PFSK-1 (cell line): ENCODE measurements at regions not wholly inside any gene's neighbourhood (a gene's known extent, or its start where the extent isn't known, plus 50 kb on each side); places are given as distances from the start of the nearest gene placed in this dataset.

Experiments used
- FOXP2 ChIP-seq: optimal IDR thresholded peaks from 2 replicates; pipeline ENCODE3; 2011; ENCODE audit warnings: borderline replicate concordance, control low read depth, inconsistent platforms; ENCODE audit not compliant: insufficient read depth; ENCODE audit errors: extremely low read length, extremely low read depth
- POLR2AphosphoS5 ChIP-seq: IDR thresholded peaks from 2 replicates; pipeline ENCODE4 v1.6.1; 2012; ENCODE audit warnings: low read depth, mild to moderate bottlenecking, control low read depth, low read length, moderate library complexity
- REST ChIP-seq, 2 experiments: IDR thresholded peaks; 2 replicates each; pipeline versions ENCODE4 v1.6.1 to v1.8.0; 2011 to 2012; ENCODE audit warnings: low read depth in 2 of 2, low read length in 2 of 2, control low read depth in 1 of 2, inconsistent platforms in 1 of 2, mild to moderate bottlenecking in 1 of 2, moderate library complexity in 1 of 2; ENCODE audit not compliant: insufficient read depth in 1 of 2
- SIN3A ChIP-seq: IDR thresholded peaks from 2 replicates; pipeline ENCODE4 v1.6.1; 2012; ENCODE audit warnings: mild to moderate bottlenecking, low read length, moderate library complexity, borderline replicate concordance; ENCODE audit not compliant: insufficient read depth
- TAF1 ChIP-seq: IDR thresholded peaks from 2 replicates; pipeline ENCODE4 v1.6.1; 2012; ENCODE audit warnings: low read length, control low read depth, borderline replicate concordance; ENCODE audit not compliant: insufficient read depth

GRCh38 chr4:58871509-58871908 is 1761.3 kb upstream of the IGFBP7 start:
- TF ChIP-seq FOXP2 (no peak), SIN3A (no peak), TAF1 (no peak), REST (IDR thresholded peaks at IDR 0.05; ENCODE audit: insufficient read depth in 1 of 2, low read depth in 2 of 2, low read length in 2 of 2) (no peak), POLR2AphosphoS5 (no peak)

GRCh38 chr4:58849026-58849425 is 1738.8 kb upstream of the IGFBP7 start:
- TF ChIP-seq TAF1: no peak
- no peak for TF ChIP-seq FOXP2
- TF ChIP-seq REST (IDR thresholded peaks at IDR 0.05; ENCODE audit: insufficient read depth in 1 of 2, low read depth in 2 of 2, low read length in 2 of 2): no peak
- TF ChIP-seq SIN3A: no peak
- no peak for TF ChIP-seq POLR2AphosphoS5

GRCh38 chr4:58843455-58843854 is 1733.3 kb upstream of the IGFBP7 start:
- TF ChIP-seq SIN3A: no peak
- TF ChIP-seq POLR2AphosphoS5: no peak
- TF ChIP-seq REST (IDR thresholded peaks at IDR 0.05; ENCODE audit: insufficient read depth in 1 of 2, low read depth in 2 of 2, low read length in 2 of 2): no peak
- TF ChIP-seq TAF1: no peak
- no peak for TF ChIP-seq FOXP2

- TF ChIP-seq POLR2AphosphoS5 (no peak), TAF1 (no peak), SIN3A (no peak), REST (IDR thresholded peaks at IDR 0.05; ENCODE audit: insufficient read depth in 1 of 2, low read depth in 2 of 2, low read length in 2 of 2) (no peak), FOXP2 (no peak)
Measured at GRCh38 chr4:58833126-58833525, 1722.9 kb upstream of the IGFBP7 start.

- TF ChIP-seq REST (IDR thresholded peaks at IDR 0.05; ENCODE audit: insufficient read depth in 1 of 2, low read depth in 2 of 2, low read length in 2 of 2) (no peak), TAF1 (no peak), POLR2AphosphoS5 (no peak), FOXP2 (no peak), SIN3A (no peak)
Measured at GRCh38 chr4:58825278-58825677, 1715.1 kb upstream of the IGFBP7 start.
